NCI-H1417 treated with DMSO at 0.1 percent for 48 hours (cell line): ENCODE measurements at regions not wholly inside any gene's neighbourhood (a gene's known extent, or its start where the extent isn't known, plus 50 kb on each side); places are given as distances from the start of the nearest gene placed in this dataset.

Source experiments
- DNase-seq: peaks from one replicate; lab custom pipeline; 2025; lab: John Stamatoyannopoulos, UW

GRCh38 chrX:95585321-95585720, 1099.3 kb upstream of the DIAPH2 start:
- no peak for DNase-seq

- no peak for DNase-seq
These were observed 1072.3 kb upstream of the DIAPH2 start for GRCh38 chrX:95612350-95612749.

GRCh38 chrX:95622200-95622599, 1062.4 kb upstream of the DIAPH2 start:
- DNase-seq, result no peak

- no peak for DNase-seq
These were observed 1057.9 kb upstream of the DIAPH2 start for GRCh38 chrX:95626748-95627147.

GRCh38 chrX:95628796-95629195, 1055.8 kb upstream of the DIAPH2 start:
- DNase-seq, result no peak

GRCh38 chrX:95629737-95630136, 1054.9 kb upstream of the DIAPH2 start:
- DNase-seq, result no peak

GRCh38 chrX:95640226-95640625, 1044.4 kb upstream of the DIAPH2 start:
- DNase-seq, result no peak

GRCh38 chrX:95645738-95646137, 1038.9 kb upstream of the DIAPH2 start:
- no peak for DNase-seq

GRCh38 chrX:95662200-95662599, 1022.4 kb upstream of the DIAPH2 start:
- DNase-seq, result no peak

- no peak for DNase-seq
These were observed 1018.6 kb upstream of the DIAPH2 start for GRCh38 chrX:95666056-95666455.

GRCh38 chrX:95675011-95675410, 1009.6 kb upstream of the DIAPH2 start:
- DNase-seq, result no peak

GRCh38 chrX:95675794-95676193, 1008.8 kb upstream of the DIAPH2 start:
- no peak for DNase-seq

- DNase-seq, result no peak
These were observed 1006.0 kb upstream of the DIAPH2 start for GRCh38 chrX:95678679-95679078.

- no peak for DNase-seq
These were observed 991.3 kb upstream of the DIAPH2 start for GRCh38 chrX:95693365-95693764.

GRCh38 chrX:95703696-95704095, 980.9 kb upstream of the DIAPH2 start:
- DNase-seq, result no peak

- DNase-seq, result no peak
These were observed 967.8 kb upstream of the DIAPH2 start for GRCh38 chrX:95716841-95717240.

GRCh38 chrX:95718746-95719145, 965.9 kb upstream of the DIAPH2 start:
- DNase-seq, result no peak

- DNase-seq, result no peak
These were observed 963.6 kb upstream of the DIAPH2 start for GRCh38 chrX:95721011-95721410.

GRCh38 chrX:95728446-95728845, 956.2 kb upstream of the DIAPH2 start:
- no peak for DNase-seq

GRCh38 chrX:95729401-95729800, 955.2 kb upstream of the DIAPH2 start:
- DNase-seq, result no peak

GRCh38 chrX:95733426-95733825, 951.2 kb upstream of the DIAPH2 start:
- DNase-seq, result peak; percentile 35

- no peak for DNase-seq
These were observed 930.2 kb upstream of the DIAPH2 start for GRCh38 chrX:95754411-95754810.

- no peak for DNase-seq
These were observed 924.3 kb upstream of the DIAPH2 start for GRCh38 chrX:95760356-95760755.

GRCh38 chrX:95762716-95763115, 921.9 kb upstream of the DIAPH2 start:
- no peak for DNase-seq

- DNase-seq, result peak; percentile 61
These were observed 919.6 kb upstream of the DIAPH2 start for GRCh38 chrX:95764972-95765451.
